K562 (cell line): ENCODE measurements at regions not wholly inside any gene's neighbourhood (a gene's known extent, or its start where the extent isn't known, plus 50 kb on each side); places are given as distances from the start of the nearest gene placed in this dataset.

Experiments used
- ATAC-seq: fragments of 200-7000 bp; cut with Tn5 transposase; 3 replicates; pipeline ENCODE4 v1.9.1; 2020; ENCODE audit warnings: moderate library complexity
- BruUV-seq: library from RNA; stranded (reverse); fragments of 400-500 nt; replicated peaks from 2 replicates; lab custom pipeline; 2021; lab: Mats Ljungman, UMichigan
- CTCF ChIA-PET: fragments of 300-600 bp; formaldehyde crosslinking; extraction: SDS; loops from one replicate; lab custom pipeline; 2021; ENCODE audit warnings: low intra/inter-chr PET ratio; lab: Yijun Ruan, JAX
- POLR2A ChIA-PET: fragments of 300-600, 350-650 bp; sonication (Branson Sonifier 250); formaldehyde crosslinking; extraction: SDS; loops from one replicate; lab custom pipeline; 2021; ENCODE audit warnings: antibody characterized with exemption, inconsistent platforms; lab: Yijun Ruan, JAX
- DNase-seq, 4 experiments: peaks; one replicate each; pipeline versions ENCODE4 v3.0.0 to v3.0.0-alpha.2; 2011 to 2018; ENCODE audit warnings: low spot score in 3 of 4, mixed read lengths in 3 of 4; ENCODE audit errors: extremely low read depth in 1 of 4
- FAIRE-seq: peaks from 2 replicates; lab custom pipeline; 2011; peaks lifted over from hg19 to GRCh38; lab: Jason Lieb, UNC
- H2AFZ ChIP-seq: 2 replicates; pipeline ENCODE4 v1.6.0; 2011; ENCODE audit warnings: low read depth, low read length, control low read depth, inconsistent platforms
- H3K27ac ChIP-seq: fragments of 200-600 bp; 3 replicates; pipeline ENCODE4 v1.8.0; 2011; ENCODE audit warnings: low read depth, mild to moderate bottlenecking, control low read depth, inconsistent platforms, low read length, moderate library complexity, mixed read lengths; ENCODE audit errors: extremely low read depth
- H3K27me3 ChIP-seq, 2 experiments: fragments of 300-600 bp in 1 of 2; 2 replicates in 1 of 2; 3 replicates in 1 of 2; pipeline versions ENCODE4 v1.6.0 to v1.8.0; 2011; ENCODE audit warnings: inconsistent platforms in 2 of 2, low read length in 2 of 2, mild to moderate bottlenecking in 1 of 2, mixed read lengths in 1 of 2, moderate library complexity in 1 of 2; ENCODE audit not compliant: control insufficient read depth in 2 of 2, insufficient read depth in 2 of 2
- H3K36me3 ChIP-seq: fragments of 300-600 bp; 3 replicates; pipeline ENCODE4 v1.8.0; 2011; ENCODE audit warnings: mild to moderate bottlenecking, low read length, inconsistent platforms; ENCODE audit not compliant: control insufficient read depth, insufficient read depth
- H3K4me1 ChIP-seq, 2 experiments: fragments of 200-600 bp in 1 of 2; replicated peaks in 1 of 2; 2 replicates in 1 of 2; 3 replicates in 1 of 2; pipeline versions ENCODE4 v1.5.1 to v1.8.0; 2011; ENCODE audit warnings: inconsistent platforms in 2 of 2, low read length in 2 of 2, mild to moderate bottlenecking in 1 of 2, mixed read lengths in 1 of 2, moderate library complexity in 1 of 2; ENCODE audit not compliant: control insufficient read depth in 2 of 2, insufficient read depth in 2 of 2
- H3K4me2 ChIP-seq: 2 replicates; pipeline ENCODE4 v1.6.1; 2011; ENCODE audit warnings: low read length, control low read depth, inconsistent platforms, mixed read lengths; ENCODE audit not compliant: insufficient read depth
- H3K4me3 ChIP-seq: fragments of 200-600 bp; sonication (generic), shearing (Covaris generic); 2 replicates; pipeline ENCODE4 v1.5.1; 2016; ENCODE audit warnings: control low read depth, inconsistent platforms
- H3K79me2 ChIP-seq: fragments of 200-600 bp; 3 replicates; pipeline ENCODE4 v1.8.0; 2011; ENCODE audit warnings: low read length, inconsistent platforms; ENCODE audit not compliant: control insufficient read depth, insufficient read depth
- H3K9ac ChIP-seq, 2 experiments: 2 replicates each; pipeline versions ENCODE4 v1.6.0 to v1.6.1; 2011; ENCODE audit warnings: low read depth in 2 of 2, low read length in 2 of 2, control low read depth in 1 of 2, inconsistent platforms in 1 of 2, mild to moderate bottlenecking in 1 of 2, mixed read lengths in 1 of 2; ENCODE audit not compliant: insufficient read depth in 1 of 2
- H3K9me1 ChIP-seq: one replicate; pipeline ENCODE4 v1.6.0; 2011; ENCODE audit warnings: inconsistent platforms, mild to moderate bottlenecking, low read length, moderate library complexity; ENCODE audit not compliant: control insufficient read depth, insufficient read depth
- H3K9me3 ChIP-seq: replicated peaks from 2 replicates; pipeline ENCODE4 v1.5.1; 2011; ENCODE audit warnings: low read depth, low read length, inconsistent platforms; ENCODE audit not compliant: control insufficient read depth, insufficient read depth
- H4K20me1 ChIP-seq: replicated peaks from 2 replicates; pipeline ENCODE4 v1.6.1; 2011; ENCODE audit warnings: low read length, inconsistent platforms, mixed read lengths; ENCODE audit not compliant: control insufficient read depth, insufficient read depth
- CBFB ChIP-seq: sonication (generic); formaldehyde crosslinking; IDR thresholded peaks from 2 replicates; pipeline ENCODE4 v1.4.0; 2020; ENCODE audit warnings: mild to moderate bottlenecking, missing genetic modification reagents
- CXXC5 ChIP-seq: fragments of 250-450 bp; sonication (Bioruptor Pico); IDR thresholded peaks from 2 replicates; pipeline ENCODE4 v1.8.0; 2022; ENCODE audit warnings: inconsistent platforms, mild to moderate bottlenecking, moderate library complexity
- KLF10 ChIP-seq: fragments of 250-450 bp; sonication (Bioruptor Pico); IDR thresholded peaks from 2 replicates; pipeline ENCODE4 v1.6.1; 2021; ENCODE audit warnings: matching md5 sums
- MXI1 ChIP-seq: IDR thresholded peaks from 2 replicates; pipeline ENCODE4 v1.6.1; 2011; ENCODE audit warnings: low read depth, mild to moderate bottlenecking, improper control_type of control experiment, low read length
- NELFE ChIP-seq: IDR thresholded peaks from 2 replicates; pipeline ENCODE4 v1.6.1; 2011; ENCODE audit warnings: mild to moderate bottlenecking; ENCODE audit not compliant: insufficient read depth, insufficient read length
- SAFB ChIP-seq: fragments of 200-400 bp; formaldehyde crosslinking; IDR thresholded peaks from 2 replicates; pipeline ENCODE4 v1.6.1; 2017; ENCODE audit warnings: low read depth, low read length, borderline replicate concordance
- TBP ChIP-seq: optimal IDR thresholded peaks from 2 replicates; pipeline ENCODE3; 2011; ENCODE audit warnings: low read depth, low read length, improper control_type of control experiment
- XRCC5 ChIP-seq: fragments of 200-400 bp; formaldehyde crosslinking; IDR thresholded peaks from 2 replicates; pipeline ENCODE4 v1.6.1; 2017; ENCODE audit warnings: low read depth, mild to moderate bottlenecking, low read length
- ZBTB17 ChIP-seq: fragments of 450-650 bp; formaldehyde crosslinking; IDR thresholded peaks from 2 replicates; pipeline ENCODE4 v1.4.0; 2020; ENCODE audit warnings: mild to moderate bottlenecking
- ZBTB33 ChIP-seq: sonication (generic); formaldehyde crosslinking; IDR thresholded peaks from 2 replicates; pipeline ENCODE4 v1.8.1; 2023; ENCODE audit warnings: mild to moderate bottlenecking, missing genetic modification reagents
- ZNF431 ChIP-seq: sonication (generic); formaldehyde crosslinking; IDR thresholded peaks from 2 replicates; pipeline ENCODE4 v1.8.0; 2022; ENCODE audit warnings: mild to moderate bottlenecking, missing genetic modification reagents
- ZNF609 ChIP-seq: sonication (generic); formaldehyde crosslinking; IDR thresholded peaks from 2 replicates; pipeline ENCODE4 v1.8.1; 2023; ENCODE audit warnings: missing genetic modification reagents, mild to moderate bottlenecking, borderline replicate concordance
- WGBS: fragments of 100-300 bp; shearing (Covaris generic); methylation state at CpG from one replicate; pipeline ENCODE4 v1.1.6; 2016; ENCODE audit warnings: low coverage, mixed read lengths; ENCODE audit not compliant: insufficient coverage; ENCODE audit errors: missing lambda C conversion rate; 5-methylcytosine and 5-hydroxymethylcytosine counted together
- in situ Hi-C: fragments of 300-500 bp; cut with MboI; formaldehyde crosslinking; loops from 4 replicates; pipeline ENCODE4 v1.15.0; 2018; ENCODE audit warnings: inconsistent platforms, mixed read lengths
- intact Hi-C: fragments of 100-400 bp; cut with micrococcal nuclease; formaldehyde crosslinking; loops from 2 replicates; pipeline ENCODE4 v1.14.2; 2022

GRCh38 chr20:36084897-36085613, 69.5 kb upstream of the EPB41L1 start:
- Histone ChIP-seq H3K9me1 (no peaks in the 10 kb centered on the region), H3K4me1 (peaks cover 12 to 36% of the 10 kb centered on the region in 2 experiments), H3K27ac (peak overlapping the region; percentile 77), H4K20me1 (no peaks in the 10 kb centered on the region), H3K36me3 (no peaks in the 10 kb centered on the region), H3K79me2 (no peaks in the 10 kb centered on the region), H2AFZ (peak overlapping the region; percentile 73), H3K27me3 (no peaks in the 10 kb centered on the region), H3K4me3 (no peak overlapping the region), H3K9ac (peak overlapping the region in 1 of 2 experiments; percentile 45; a peak in 2 of 4 replicates), H3K4me2 (peak overlapping the region; percentile 68), H3K9me3 (no peaks in the 10 kb centered on the region; the same call in 1 of the 2 replicates)
- FAIRE-seq (peak; percentile 82), ATAC-seq (peak; percentile 55), DNase-seq (peak in 2 of 4 experiments; percentile 54 to 70)
- intact Hi-C loops (loop anchor here (5.0 kb wide), 1 partner anchor 33 kb away; no protein-coding TSS in a partner anchor), in situ Hi-C loops (no loop called here)
- WGBS = 37% methylated on average over 4 of the region's 4 CpGs
- ChIA-PET CTCF (no interaction called here), POLR2A (interaction anchor here (0.6 to 2.3 kb wide), 5 partner anchors 10 to 178 kb away, joined by 3 to 9 read pairs (median 3); no protein-coding TSS in a partner anchor)
- BruUV-seq = no TSS peak
- no peak for TF ChIP-seq ZBTB33
- TF ChIP-seq NELFE = no peak
- no peak for TF ChIP-seq CBFB (CRISPR knock-in tag)
- 0 out of 2 replicates have a peak, but pooled peaks have one; percentile 7 for TF ChIP-seq CXXC5
- no peak for TF ChIP-seq ZNF609 (CRISPR knock-in tag)
- no peak for TF ChIP-seq SAFB
- no peak for TF ChIP-seq ZBTB17 (CRISPR knock-in tag)
- no peak for TF ChIP-seq TBP
- no peak for TF ChIP-seq ZNF431 (CRISPR knock-in tag)
- TF ChIP-seq XRCC5 = 0 out of 2 replicates have a peak, but pooled peaks have one; percentile 40
- no peak for TF ChIP-seq MXI1
- TF ChIP-seq KLF10 (CRISPR knock-in tag) = no peak
